Smooth muscle cell (in vitro differentiated cells): ENCODE measurements at regions not wholly inside any gene's neighbourhood (a gene's known extent, or its start where the extent isn't known, plus 50 kb on each side); places are given as distances from the start of the nearest gene placed in this dataset.

Source experiments
- DNase-seq: peaks from one replicate; lab custom pipeline; 2025; ENCODE audit not compliant: unreplicated experiment; lab: John Stamatoyannopoulos, UW
- H2AFZ ChIP-seq: fragments of 200-600 bp; sonication (generic); 2 replicates; pipeline ENCODE4 v1.6.0; 2016; ENCODE audit warnings: antibody characterized with exemption, low read depth, mild to moderate bottlenecking
- H3F3A ChIP-seq: fragments of 200-600 bp; sonication (generic); 2 replicates; pipeline ENCODE4 v1.6.0; 2017; ENCODE audit warnings: antibody characterized with exemption, low read depth
- H3K27ac ChIP-seq: fragments of 200-600 bp; sonication (generic); 2 replicates; pipeline ENCODE4 v1.5.1; 2016; ENCODE audit warnings: low read depth, mild to moderate bottlenecking
- H3K27me3 ChIP-seq: fragments of 200-600 bp; sonication (generic); 2 replicates; pipeline ENCODE4 v1.6.1; 2016; ENCODE audit warnings: low read depth, mild to moderate bottlenecking
- H3K36me3 ChIP-seq: fragments of 200-600 bp; sonication (generic); 2 replicates; pipeline ENCODE4 v1.5.1; 2016; ENCODE audit warnings: low read depth
- H3K4me1 ChIP-seq: fragments of 200-600 bp; sonication (generic); 2 replicates; pipeline ENCODE4 v1.5.1; 2016; ENCODE audit warnings: low read depth
- H3K4me2 ChIP-seq: fragments of 200-600 bp; sonication (generic); 2 replicates; pipeline ENCODE4 v1.6.0; 2016; ENCODE audit warnings: mild to moderate bottlenecking
- H3K4me3 ChIP-seq: fragments of 200-600 bp; sonication (generic); 2 replicates; pipeline ENCODE4 v1.5.1; 2016; ENCODE audit warnings: mild to moderate bottlenecking
- H3K79me2 ChIP-seq: fragments of 200-600 bp; sonication (generic); 2 replicates; pipeline ENCODE4 v1.6.0; 2016; ENCODE audit warnings: low read depth, mild to moderate bottlenecking
- H3K9ac ChIP-seq: fragments of 200-600 bp; sonication (generic); 2 replicates; pipeline ENCODE4 v1.6.0; 2016; ENCODE audit warnings: low read depth
- H3K9me3 ChIP-seq: fragments of 200-600 bp; sonication (generic); replicated peaks from 2 replicates; pipeline ENCODE4 v1.5.1; 2016; ENCODE audit warnings: low read depth
- H4K20me1 ChIP-seq: fragments of 200-600 bp; sonication (generic); 2 replicates; pipeline ENCODE4 v1.6.0; 2016; ENCODE audit warnings: low read depth
- WGBS: methylation state at CpG from one replicate; pipeline ENCODE4 v1.1.7; 2016; ENCODE audit warnings: low lambda C conversion rate; 5-methylcytosine and 5-hydroxymethylcytosine counted together
- TF ChIP-seq, protein P1 (sequence below): fragments of 200-600 bp; sonication (generic); IDR thresholded peaks from 2 replicates; pipeline ENCODE4 v1.5.1; 2017; ENCODE audit warnings: borderline replicate concordance, mild to moderate bottlenecking, antibody characterized with exemption; ENCODE audit not compliant: insufficient read depth, poor library complexity, severe bottlenecking

DNA sequence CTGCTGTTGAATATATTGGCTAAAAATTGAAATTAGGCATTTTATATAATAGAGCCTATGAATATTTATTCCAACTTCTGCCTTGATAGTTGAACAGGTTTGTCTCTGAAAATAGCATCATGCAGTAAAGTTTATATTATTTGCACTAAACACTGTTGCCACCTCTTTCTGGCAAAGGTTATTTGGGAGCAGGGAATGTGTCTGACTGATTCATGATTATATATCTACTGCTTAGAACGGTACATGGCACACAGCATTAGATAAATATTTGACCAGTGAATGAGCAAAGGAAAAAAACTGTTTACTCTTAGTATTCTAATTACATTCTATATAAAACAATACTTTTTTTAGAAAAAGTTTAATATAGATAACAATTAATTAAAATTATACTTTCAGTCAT lies 123.1 kb upstream of the MGAT4C start:
- Histone ChIP-seq H3K36me3 (no peaks in the 10 kb centered on the region), H3K79me2 (no peaks in the 10 kb centered on the region), H3K4me2 (no peak overlapping the region), H3K9ac (no peak overlapping the region), H3K4me3 (no peak overlapping the region), H4K20me1 (no peaks in the 10 kb centered on the region), H3F3A (no peaks in the 10 kb centered on the region), H3K9me3 (no peaks in the 10 kb centered on the region), H2AFZ (no peak overlapping the region), H3K4me1 (no peaks in the 10 kb centered on the region), H3K27me3 (no peaks in the 10 kb centered on the region), H3K27ac (no peak overlapping the region)
- TF ChIP-seq, protein P1, sequence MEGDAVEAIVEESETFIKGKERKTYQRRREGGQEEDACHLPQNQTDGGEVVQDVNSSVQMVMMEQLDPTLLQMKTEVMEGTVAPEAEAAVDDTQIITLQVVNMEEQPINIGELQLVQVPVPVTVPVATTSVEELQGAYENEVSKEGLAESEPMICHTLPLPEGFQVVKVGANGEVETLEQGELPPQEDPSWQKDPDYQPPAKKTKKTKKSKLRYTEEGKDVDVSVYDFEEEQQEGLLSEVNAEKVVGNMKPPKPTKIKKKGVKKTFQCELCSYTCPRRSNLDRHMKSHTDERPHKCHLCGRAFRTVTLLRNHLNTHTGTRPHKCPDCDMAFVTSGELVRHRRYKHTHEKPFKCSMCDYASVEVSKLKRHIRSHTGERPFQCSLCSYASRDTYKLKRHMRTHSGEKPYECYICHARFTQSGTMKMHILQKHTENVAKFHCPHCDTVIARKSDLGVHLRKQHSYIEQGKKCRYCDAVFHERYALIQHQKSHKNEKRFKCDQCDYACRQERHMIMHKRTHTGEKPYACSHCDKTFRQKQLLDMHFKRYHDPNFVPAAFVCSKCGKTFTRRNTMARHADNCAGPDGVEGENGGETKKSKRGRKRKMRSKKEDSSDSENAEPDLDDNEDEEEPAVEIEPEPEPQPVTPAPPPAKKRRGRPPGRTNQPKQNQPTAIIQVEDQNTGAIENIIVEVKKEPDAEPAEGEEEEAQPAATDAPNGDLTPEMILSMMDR = no peak
- no peak for DNase-seq
- 90% methylated on average over 1 of the region's 1 CpG for WGBS

DNA sequence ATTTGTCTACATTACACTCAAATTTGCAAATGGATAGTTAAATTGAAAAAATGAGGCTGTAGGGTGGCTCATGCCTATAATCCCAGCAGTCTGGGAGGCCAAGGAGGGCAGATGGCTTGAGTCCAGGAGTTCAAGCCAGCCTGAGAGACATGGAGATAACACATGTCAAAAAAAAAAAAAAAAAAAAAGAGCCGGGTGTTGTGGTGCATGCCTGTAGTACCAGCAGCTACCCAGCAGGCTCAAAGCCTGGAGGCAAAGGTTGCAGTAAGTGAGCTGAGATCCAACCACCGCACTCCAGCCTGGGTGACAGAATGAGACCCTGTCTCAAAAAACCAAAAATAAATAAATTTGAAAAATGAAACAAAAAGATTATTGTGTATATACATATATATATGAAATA lies 119.9 kb upstream of the MGAT4C start:
- Histone ChIP-seq H3K27me3 (no peaks in the 10 kb centered on the region), H3K4me3 (no peak overlapping the region), H4K20me1 (no peaks in the 10 kb centered on the region), H3K36me3 (no peaks in the 10 kb centered on the region), H3K4me2 (no peak overlapping the region), H3K9ac (no peak overlapping the region), H3K4me1 (no peaks in the 10 kb centered on the region), H3F3A (no peaks in the 10 kb centered on the region), H3K27ac (no peak overlapping the region), H3K79me2 (no peaks in the 10 kb centered on the region), H2AFZ (no peak overlapping the region), H3K9me3 (no peaks in the 10 kb centered on the region)
- TF ChIP-seq, protein P1 = peak; percentile 11
- 55% methylated on average over 2 of the region's 2 CpGs for WGBS
- DNase-seq = no peak

DNA sequence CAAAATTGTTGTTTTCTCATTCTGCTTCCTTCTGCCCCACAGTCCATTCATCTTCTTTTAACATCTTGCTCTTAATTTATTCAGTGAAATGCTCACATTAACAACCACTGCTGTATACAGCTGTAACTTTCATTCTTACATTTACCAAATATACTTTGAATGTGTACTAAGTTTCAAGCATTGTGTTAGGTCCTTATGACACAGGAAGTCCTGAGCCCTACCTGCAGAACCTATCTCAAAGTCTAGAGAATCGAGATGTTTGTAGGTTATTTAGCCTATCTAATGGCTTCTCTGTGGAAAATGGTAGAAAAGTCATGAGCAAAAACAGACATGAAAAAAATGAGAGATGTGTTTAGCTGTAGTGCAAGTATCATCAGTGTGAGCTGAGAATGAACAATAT lies 117.6 kb upstream of the MGAT4C start:
- WGBS = 85% methylated on average over 1 of the region's 1 CpG
- no peaks in the 10 kb centered on the region for H3K36me3 ChIP-seq
- no peaks in the 10 kb centered on the region for H3K79me2 ChIP-seq
- no peaks in the 10 kb centered on the region for H3F3A ChIP-seq
- H3K4me3 ChIP-seq = no peak overlapping the region
- no peak overlapping the region for H3K4me2 ChIP-seq
- H3K27ac ChIP-seq = no peak overlapping the region
- no peaks in the 10 kb centered on the region for H3K27me3 ChIP-seq
- H4K20me1 ChIP-seq = no peaks in the 10 kb centered on the region
- no peaks in the 10 kb centered on the region for H3K4me1 ChIP-seq
- H3K9me3 ChIP-seq = no peaks in the 10 kb centered on the region
- no peak overlapping the region for H3K9ac ChIP-seq
- H2AFZ ChIP-seq = peak overlapping the region; percentile 50
- no peak for DNase-seq
- TF ChIP-seq, protein P1 = no peak

DNA sequence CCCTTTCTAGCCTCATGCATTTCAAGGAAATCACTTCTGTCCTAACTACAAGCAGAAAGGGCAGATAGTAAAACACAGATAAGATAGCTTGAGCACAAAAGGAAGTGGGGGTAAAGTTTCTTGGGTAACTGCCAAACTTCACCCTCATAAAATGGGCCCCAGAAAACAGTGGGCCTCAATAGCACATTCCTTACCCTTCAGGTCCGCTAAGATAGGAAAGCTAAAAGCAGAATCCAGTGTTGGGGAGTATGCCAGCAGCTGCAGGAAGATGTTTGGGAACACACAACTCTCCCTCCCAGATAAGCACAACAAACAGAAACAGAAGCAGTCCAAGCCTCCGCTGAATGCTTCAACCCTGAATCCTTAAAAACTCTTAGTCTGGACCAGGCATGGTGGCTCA lies 110.9 kb upstream of the MGAT4C start:
- H3K9me3 ChIP-seq = no peaks in the 10 kb centered on the region
- no peak overlapping the region for H3K27ac ChIP-seq
- no peaks in the 10 kb centered on the region for H4K20me1 ChIP-seq
- no peaks in the 10 kb centered on the region for H3K27me3 ChIP-seq
- H3K36me3 ChIP-seq = no peaks in the 10 kb centered on the region
- H2AFZ ChIP-seq = no peak overlapping the region
- no peak overlapping the region for H3K4me3 ChIP-seq
- 39% methylated on average over 2 of the region's 2 CpGs for WGBS
- no peaks in the 10 kb centered on the region for H3K4me1 ChIP-seq
- no peak overlapping the region for H3K9ac ChIP-seq
- H3K79me2 ChIP-seq = no peaks in the 10 kb centered on the region
- TF ChIP-seq, protein P1 = no peak
- H3K4me2 ChIP-seq = peak overlapping the region; percentile 21
- no peaks in the 10 kb centered on the region for H3F3A ChIP-seq
- DNase-seq = no peak
